ENCODE measurements at regions not wholly inside any gene's neighbourhood (a gene's known extent, or its start where the extent isn't known, plus 50 kb on each side); places are given as distances from the start of the nearest gene placed in this dataset.
A peak's percentile ranks its signal among the peaks of the same experiment; 100 is the strongest.
"Not testable (repeated sequence)": the region's sequence is repeated elsewhere in the genome, so short reads cannot be mapped to it uniquely, and the experiment has no call there.

DNA sequence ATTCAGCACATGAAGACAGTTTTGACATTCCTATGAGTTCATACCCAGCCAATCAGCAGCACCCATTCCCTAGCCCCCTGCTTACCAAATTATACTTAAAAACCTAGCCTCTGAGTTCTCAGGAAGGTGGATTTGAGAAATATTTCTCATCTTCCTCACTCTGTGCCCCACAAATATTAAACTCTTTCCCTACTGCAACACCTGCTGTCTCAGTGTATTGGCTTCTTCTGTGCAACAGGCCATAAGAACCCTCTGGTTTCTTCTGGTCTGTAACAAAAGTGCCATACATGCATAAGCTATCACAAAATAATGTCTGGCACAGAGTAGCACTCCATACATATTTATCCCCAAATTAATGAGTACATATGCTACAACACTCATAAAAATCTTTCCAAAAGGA, 387.4 kb upstream of the CAMK1G start:
- H3K27me3 ChIP-seq (ENCODE audit: control insufficient read depth, insufficient read depth, low read length): no peaks in the 10 kb centered on the region
- H3K4me1 ChIP-seq (ENCODE audit: control insufficient read depth, insufficient read depth, low read length): peaks cover 5% of the 10 kb centered on the region
- no peak overlapping the region for H3K4me3 ChIP-seq (ENCODE audit: low read length)
- H3K36me3 ChIP-seq (ENCODE audit: control insufficient read depth, insufficient read depth, low read length): no peaks in the 10 kb centered on the region
- no peak overlapping the region for H3K27ac ChIP-seq (ENCODE audit: low read length)
- peaks cover 2% of the 10 kb centered on the region; the same call in 1 of the 2 replicates for H3K9me3 ChIP-seq (ENCODE audit: control insufficient read depth, insufficient read depth, low read length)
- no peak for DNase-seq (ENCODE audit: low read depth, low spot score)

DNA sequence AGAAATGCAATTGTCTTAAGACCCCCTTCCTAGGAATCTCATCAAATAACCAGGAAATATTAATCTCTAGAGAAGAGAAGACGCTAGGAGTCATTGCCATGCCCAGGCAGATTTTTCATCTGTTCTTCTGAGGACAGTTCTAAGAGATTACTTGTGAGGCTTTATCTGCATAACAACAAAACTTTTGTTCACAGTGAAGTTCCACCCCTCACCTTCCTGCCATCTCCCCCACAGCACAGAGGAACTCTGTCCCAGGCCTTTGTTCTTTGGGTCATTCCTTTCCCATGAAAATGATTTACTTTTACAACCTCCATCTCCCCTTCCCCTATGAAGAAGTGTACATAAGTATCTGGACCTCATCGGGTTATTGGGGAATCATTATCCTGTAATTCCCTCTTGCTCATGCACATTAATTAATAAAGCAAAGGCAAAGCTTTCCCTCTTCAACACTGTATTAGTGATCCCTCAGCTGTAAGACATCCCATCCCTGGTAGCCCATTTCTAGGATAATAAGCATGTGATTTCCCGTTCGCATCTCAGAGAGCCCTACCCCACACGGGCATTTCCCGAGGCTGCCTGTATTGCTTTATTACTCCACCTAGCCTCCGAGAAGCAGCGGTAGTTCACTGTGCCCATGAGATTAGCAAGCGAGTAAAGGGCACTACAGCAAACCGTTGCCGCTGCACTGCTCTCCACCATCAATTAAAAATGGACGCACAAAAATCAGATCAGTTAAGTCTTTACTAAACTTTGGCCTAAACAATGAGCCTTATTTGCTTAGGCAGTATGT, 384.4 kb upstream of the CAMK1G start:
- H3K27ac ChIP-seq (ENCODE audit: low read length): no peak overlapping the region
- no peaks in the 10 kb centered on the region for H3K36me3 ChIP-seq (ENCODE audit: control insufficient read depth, insufficient read depth, low read length)
- H3K27me3 ChIP-seq (ENCODE audit: control insufficient read depth, insufficient read depth, low read length): no peaks in the 10 kb centered on the region
- H3K4me1 ChIP-seq (ENCODE audit: control insufficient read depth, insufficient read depth, low read length): peaks cover 3% of the 10 kb centered on the region
- DNase-seq (ENCODE audit: low read depth, low spot score): no peak
- no CpG with 5 or more reads among the region's 12 CpGs for WGBS (ENCODE audit: insufficient coverage, insufficient read length)
- no peak overlapping the region for H3K4me3 ChIP-seq (ENCODE audit: low read length)
- H3K9me3 ChIP-seq (ENCODE audit: control insufficient read depth, insufficient read depth, low read length): peaks cover 2% of the 10 kb centered on the region; the same call in 1 of the 2 replicates

DNA sequence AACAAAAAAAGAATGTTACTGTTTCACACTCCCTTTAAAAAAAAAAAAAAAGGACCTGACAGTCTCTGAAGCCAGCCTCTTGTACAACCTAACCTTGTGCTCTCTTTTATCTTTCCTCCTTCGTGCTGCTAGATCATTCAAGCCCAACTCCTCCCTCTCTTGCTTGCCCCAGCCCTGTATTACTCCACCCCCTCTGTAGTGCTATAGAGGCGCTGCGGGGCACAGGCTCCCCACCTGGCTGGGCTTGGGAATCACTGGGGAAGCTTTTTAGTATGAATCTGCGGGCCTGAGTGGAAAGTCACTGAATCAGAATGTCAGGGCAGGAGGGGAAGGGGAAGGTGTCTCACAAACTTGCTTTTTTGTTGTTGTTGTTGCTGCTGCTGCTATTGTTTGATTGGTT, 383.7 kb upstream of the CAMK1G start:
- Histone ChIP-seq H3K36me3 (ENCODE audit: control insufficient read depth, insufficient read depth, low read length) (no peaks in the 10 kb centered on the region), H3K27me3 (ENCODE audit: control insufficient read depth, insufficient read depth, low read length) (no peaks in the 10 kb centered on the region), H3K27ac (ENCODE audit: low read length) (no peak overlapping the region), H3K4me1 (ENCODE audit: control insufficient read depth, insufficient read depth, low read length) (peaks cover 3% of the 10 kb centered on the region), H3K9me3 (ENCODE audit: control insufficient read depth, insufficient read depth, low read length) (peaks cover 2% of the 10 kb centered on the region; the same call in 1 of the 2 replicates), H3K4me3 (ENCODE audit: low read length) (no peak overlapping the region)
- DNase-seq (ENCODE audit: low read depth, low spot score): no peak
- no CpG with 5 or more reads among the region's 4 CpGs for WGBS (ENCODE audit: insufficient coverage, insufficient read length)

DNA sequence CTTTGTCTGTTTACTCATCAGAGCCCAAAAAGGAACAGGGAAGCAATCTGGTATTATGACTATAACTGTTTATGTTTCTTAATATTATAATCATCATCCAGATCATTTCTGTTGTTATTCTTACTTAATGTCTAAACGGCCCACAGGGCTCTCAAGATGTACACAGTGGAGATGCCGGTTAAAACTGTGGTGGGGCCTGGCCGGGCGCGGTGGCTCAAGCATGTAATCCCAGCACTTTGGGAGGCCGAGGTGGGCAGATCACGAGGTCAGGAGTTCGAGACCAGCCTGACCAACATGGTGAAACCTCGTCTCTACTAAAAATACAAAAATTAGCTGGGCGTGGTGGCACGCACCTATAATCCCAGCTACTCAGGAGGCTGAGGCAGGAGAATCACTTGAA, 381.2 kb upstream of the CAMK1G start:
- not testable (repeated sequence) for DNase-seq (ENCODE audit: low read depth, low spot score); H3K27me3 ChIP-seq (ENCODE audit: control insufficient read depth, insufficient read depth, low read length); H3K4me1 ChIP-seq (ENCODE audit: control insufficient read depth, insufficient read depth, low read length); H3K36me3 ChIP-seq (ENCODE audit: control insufficient read depth, insufficient read depth, low read length); H3K27ac ChIP-seq (ENCODE audit: low read length); H3K9me3 ChIP-seq (ENCODE audit: control insufficient read depth, insufficient read depth, low read length); H3K4me3 ChIP-seq (ENCODE audit: low read length)
- WGBS (ENCODE audit: insufficient coverage, insufficient read length): no CpG with 5 or more reads among the region's 11 CpGs

DNA sequence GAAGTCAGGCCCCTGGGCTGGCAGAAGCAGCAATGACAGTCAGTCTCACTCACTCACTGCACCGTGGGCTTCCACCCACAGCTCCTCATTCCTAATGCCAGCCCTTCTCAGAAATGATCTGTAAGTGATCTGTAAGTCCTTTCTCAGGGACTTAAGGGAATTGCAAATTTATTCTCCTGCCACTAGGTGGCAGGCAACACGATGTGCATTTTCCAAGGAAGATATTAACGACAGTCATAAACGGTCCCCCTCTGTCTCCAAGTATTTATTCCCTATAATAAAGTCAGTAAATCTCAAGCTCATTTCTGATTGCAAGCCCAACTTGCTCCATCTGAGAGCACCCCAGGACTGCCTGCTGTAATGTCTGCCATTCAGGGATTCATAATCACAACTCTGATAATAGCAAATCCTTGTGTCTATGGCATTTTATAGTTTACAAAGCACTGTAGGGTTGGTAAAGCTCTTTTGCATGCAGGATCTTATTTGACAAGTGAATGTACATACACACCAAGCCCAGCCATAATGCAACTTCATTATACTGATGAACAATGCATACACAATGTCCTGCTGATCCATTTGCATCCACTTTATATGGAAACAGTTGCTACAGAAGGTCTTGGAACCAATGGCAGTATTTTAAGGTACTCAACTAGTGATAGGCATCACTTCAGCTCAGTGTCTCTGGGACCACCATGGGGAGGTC, 380.5 kb upstream of the CAMK1G start:
- no peak for DNase-seq (ENCODE audit: low read depth, low spot score)
- Histone ChIP-seq H3K27me3 (ENCODE audit: control insufficient read depth, insufficient read depth, low read length) (no peaks in the 10 kb centered on the region), H3K9me3 (ENCODE audit: control insufficient read depth, insufficient read depth, low read length) (no peaks in the 10 kb centered on the region), H3K36me3 (ENCODE audit: control insufficient read depth, insufficient read depth, low read length) (no peaks in the 10 kb centered on the region), H3K27ac (ENCODE audit: low read length) (no peak overlapping the region), H3K4me3 (ENCODE audit: low read length) (no peak overlapping the region), H3K4me1 (ENCODE audit: control insufficient read depth, insufficient read depth, low read length) (peaks cover 3% of the 10 kb centered on the region)
- WGBS (ENCODE audit: insufficient coverage, insufficient read length): no CpG with 5 or more reads among the region's 4 CpGs

DNA sequence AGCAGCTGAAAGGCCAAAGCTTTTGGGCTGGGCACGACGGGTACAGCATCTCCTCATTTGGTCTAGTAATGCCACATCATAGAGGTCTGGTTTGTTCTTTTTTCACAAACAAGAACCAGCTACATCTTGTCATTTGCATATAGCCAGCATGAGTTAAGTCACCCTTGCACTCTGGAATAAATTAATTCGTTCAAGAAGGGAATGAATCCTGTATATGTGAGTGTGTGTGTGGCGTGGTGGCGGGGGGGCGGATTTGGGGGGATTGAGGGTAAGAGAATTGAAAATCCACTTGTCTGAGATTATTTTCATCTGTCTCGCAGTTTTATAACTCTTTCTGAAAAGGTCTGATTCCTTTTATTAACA, 380.0 kb upstream of the CAMK1G start:
- Histone ChIP-seq H3K4me1 (ENCODE audit: control insufficient read depth, insufficient read depth, low read length) (peaks cover 3% of the 10 kb centered on the region), H3K27ac (ENCODE audit: low read length) (no peak overlapping the region), H3K27me3 (ENCODE audit: control insufficient read depth, insufficient read depth, low read length) (no peaks in the 10 kb centered on the region), H3K36me3 (ENCODE audit: control insufficient read depth, insufficient read depth, low read length) (no peaks in the 10 kb centered on the region), H3K9me3 (ENCODE audit: control insufficient read depth, insufficient read depth, low read length) (no peaks in the 10 kb centered on the region), H3K4me3 (ENCODE audit: low read length) (no peak overlapping the region)
- no peak for DNase-seq (ENCODE audit: low read depth, low spot score)
- WGBS (ENCODE audit: insufficient coverage, insufficient read length): 100% methylated on average over 4 of the region's 7 CpGs

DNA sequence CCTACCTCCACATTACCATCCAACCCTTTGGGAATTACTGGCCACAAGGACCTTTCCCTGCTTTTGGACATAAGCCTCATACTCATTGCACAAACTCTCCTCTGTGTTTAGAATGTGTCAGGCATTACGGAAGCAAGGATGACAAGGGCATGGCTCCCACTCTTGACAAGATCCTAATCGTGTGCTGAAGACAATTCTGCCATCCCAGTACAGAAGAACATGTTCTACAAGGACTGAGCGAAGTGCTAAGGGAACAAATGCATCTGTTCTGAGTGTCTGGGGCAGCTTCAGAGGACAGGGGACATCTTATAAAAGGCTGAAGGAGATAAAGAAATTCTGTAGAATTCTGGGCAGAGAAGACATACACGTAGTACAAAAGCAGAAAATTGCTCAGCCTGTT, 378.5 kb upstream of the CAMK1G start:
- no peak for DNase-seq (ENCODE audit: low read depth, low spot score)
- H3K36me3 ChIP-seq (ENCODE audit: control insufficient read depth, insufficient read depth, low read length): no peaks in the 10 kb centered on the region
- no peaks in the 10 kb centered on the region for H3K9me3 ChIP-seq (ENCODE audit: control insufficient read depth, insufficient read depth, low read length)
- WGBS (ENCODE audit: insufficient coverage, insufficient read length): no CpG with 5 or more reads among the region's 4 CpGs
- no peaks in the 10 kb centered on the region; the same call in 1 of the 2 replicates for H3K4me1 ChIP-seq (ENCODE audit: control insufficient read depth, insufficient read depth, low read length)
- H3K27ac ChIP-seq (ENCODE audit: low read length): no peak overlapping the region
- no peaks in the 10 kb centered on the region for H3K27me3 ChIP-seq (ENCODE audit: control insufficient read depth, insufficient read depth, low read length)
- no peak overlapping the region for H3K4me3 ChIP-seq (ENCODE audit: low read length)

DNA sequence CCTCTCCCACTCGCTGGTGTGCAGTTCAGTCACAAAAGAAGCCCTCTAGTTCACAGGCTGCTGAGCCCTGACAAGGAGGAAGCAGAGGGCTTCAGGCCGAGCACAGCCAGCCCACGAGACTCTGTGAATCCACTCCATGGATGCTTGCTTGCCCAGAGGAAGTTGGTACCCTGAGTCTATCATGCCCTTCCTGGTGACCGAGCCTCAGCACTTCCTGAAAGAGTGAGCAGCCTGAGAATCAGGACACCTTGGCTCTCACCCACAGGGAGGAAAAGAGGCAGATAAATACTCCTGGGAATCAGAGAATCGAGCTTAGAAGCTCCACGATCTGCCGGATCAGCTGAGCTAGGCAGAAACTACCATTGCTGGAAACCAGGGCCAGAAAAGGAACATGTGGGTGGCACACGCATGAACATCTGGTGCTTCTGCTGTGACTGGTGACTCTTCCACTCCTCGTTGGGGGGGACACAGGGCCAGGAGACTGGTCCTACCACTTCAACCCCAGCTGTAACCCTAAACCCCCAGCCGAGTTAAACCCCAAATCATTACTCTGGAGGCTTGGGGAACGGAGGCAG, 376.3 kb upstream of the CAMK1G start:
- DNase-seq (ENCODE audit: low read depth, low spot score): no peak
- H3K4me1 ChIP-seq (ENCODE audit: control insufficient read depth, insufficient read depth, low read length): no peaks in the 10 kb centered on the region; the same call in 1 of the 2 replicates
- no CpG with 5 or more reads among the region's 11 CpGs for WGBS (ENCODE audit: insufficient coverage, insufficient read length)
- H3K27me3 ChIP-seq (ENCODE audit: control insufficient read depth, insufficient read depth, low read length): no peaks in the 10 kb centered on the region
- no peak overlapping the region for H3K27ac ChIP-seq (ENCODE audit: low read length)
- no peak overlapping the region for H3K4me3 ChIP-seq (ENCODE audit: low read length)
- no peaks in the 10 kb centered on the region for H3K9me3 ChIP-seq (ENCODE audit: control insufficient read depth, insufficient read depth, low read length)
- no peaks in the 10 kb centered on the region for H3K36me3 ChIP-seq (ENCODE audit: control insufficient read depth, insufficient read depth, low read length)

DNA sequence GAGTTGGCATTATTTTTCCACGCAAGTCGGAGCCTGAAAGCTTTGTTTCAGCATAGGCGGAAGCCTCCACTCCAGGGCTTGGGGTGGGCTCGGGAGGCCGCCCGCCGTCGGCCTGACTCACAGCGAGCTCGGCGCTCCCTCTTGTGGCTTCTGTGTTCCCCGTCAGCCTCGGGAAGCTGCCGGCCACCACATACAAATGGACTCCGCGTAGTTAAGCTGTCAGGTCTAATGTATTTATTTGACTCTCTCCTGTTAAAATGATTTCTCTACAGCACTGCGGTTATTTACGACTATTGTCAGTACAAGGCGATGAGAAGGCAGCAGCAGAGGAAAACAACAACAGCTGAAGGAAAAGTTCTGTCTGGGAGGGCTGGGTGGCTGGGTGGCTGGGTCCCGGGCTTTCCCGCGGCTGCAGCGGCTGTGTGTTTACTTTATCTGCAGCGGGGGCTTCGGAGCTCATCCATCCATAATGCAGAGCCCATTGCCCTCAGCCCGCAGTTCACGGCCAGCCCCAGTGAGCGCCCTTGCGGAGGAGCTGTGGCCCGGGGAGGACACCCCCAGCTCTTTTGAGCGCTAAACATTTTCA, 375.7 kb upstream of the CAMK1G start:
- H3K27ac ChIP-seq (ENCODE audit: low read length): no peak overlapping the region
- no peak for DNase-seq (ENCODE audit: low read depth, low spot score)
- H3K4me1 ChIP-seq (ENCODE audit: control insufficient read depth, insufficient read depth, low read length): no peaks in the 10 kb centered on the region; the same call in 1 of the 2 replicates
- WGBS (ENCODE audit: insufficient coverage, insufficient read length): no CpG with 5 or more reads among the region's 31 CpGs
- no peaks in the 10 kb centered on the region for H3K27me3 ChIP-seq (ENCODE audit: control insufficient read depth, insufficient read depth, low read length)
- peak overlapping the region; percentile 28; the same call in 1 of the 2 replicates for H3K4me3 ChIP-seq (ENCODE audit: low read length)
- H3K36me3 ChIP-seq (ENCODE audit: control insufficient read depth, insufficient read depth, low read length): no peaks in the 10 kb centered on the region
- no peaks in the 10 kb centered on the region for H3K9me3 ChIP-seq (ENCODE audit: control insufficient read depth, insufficient read depth, low read length)

DNA sequence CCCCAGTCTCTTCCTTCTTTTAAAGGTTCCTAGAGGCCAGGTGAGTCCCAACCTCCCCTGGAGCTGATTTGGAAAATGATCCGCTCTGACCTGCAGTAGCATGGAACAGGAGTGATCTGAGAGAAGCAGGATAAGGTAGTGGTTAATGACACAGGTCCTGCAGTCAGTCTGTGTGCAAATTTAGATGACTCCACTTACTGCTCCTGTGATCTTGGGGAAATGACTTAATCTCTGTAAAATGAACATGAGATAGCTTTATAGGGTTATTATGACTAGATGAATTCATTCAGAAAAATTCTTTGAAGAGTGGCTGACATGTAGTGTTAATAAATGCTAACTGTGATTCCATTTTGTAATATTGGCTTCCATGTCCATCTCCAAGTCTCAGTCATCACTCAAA, 374.9 kb upstream of the CAMK1G start:
- H3K36me3 ChIP-seq (ENCODE audit: control insufficient read depth, insufficient read depth, low read length): no peaks in the 10 kb centered on the region
- H3K4me3 ChIP-seq (ENCODE audit: low read length): no peak overlapping the region
- no peak for DNase-seq (ENCODE audit: low read depth, low spot score)
- no peaks in the 10 kb centered on the region for H3K9me3 ChIP-seq (ENCODE audit: control insufficient read depth, insufficient read depth, low read length)
- H3K4me1 ChIP-seq (ENCODE audit: control insufficient read depth, insufficient read depth, low read length): no peaks in the 10 kb centered on the region; the same call in 1 of the 2 replicates
- H3K27me3 ChIP-seq (ENCODE audit: control insufficient read depth, insufficient read depth, low read length): no peaks in the 10 kb centered on the region
- no peak overlapping the region for H3K27ac ChIP-seq (ENCODE audit: low read length)
- no CpG with 5 or more reads among the region's 1 CpG for WGBS (ENCODE audit: insufficient coverage, insufficient read length)
